ENCODE measurements at regions not wholly inside any gene's neighbourhood (a gene's known extent, or its start where the extent isn't known, plus 50 kb on each side); places are given as distances from the start of the nearest gene placed in this dataset.

DNA sequence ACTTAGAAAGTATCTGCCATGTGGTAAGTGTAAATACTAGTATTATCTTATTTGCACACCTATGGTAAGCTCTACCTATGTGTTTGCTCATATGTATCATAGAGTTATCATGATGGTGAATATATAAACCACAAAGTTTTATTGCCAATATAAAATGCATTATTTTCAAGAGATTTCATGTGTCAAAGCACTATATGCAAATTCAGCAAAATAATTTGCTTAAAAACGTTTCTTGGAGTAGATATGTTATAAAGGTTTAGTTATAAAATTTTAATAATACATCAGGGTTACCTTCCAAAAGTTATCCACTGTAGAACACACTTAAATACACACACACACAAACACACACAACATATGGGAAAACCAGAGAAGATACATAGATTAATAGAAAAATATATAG lies 1431.7 kb upstream of the C9orf72 start:
- H3K27ac ChIP-seq (replicated peaks in 1 of 4), result no peak overlapping the region
- H3K4me3 ChIP-seq, result no peak overlapping the region
- TF ChIP-seq POLR2AphosphoS5 (IDR thresholded peaks at IDR 0.05) (no peak), CTCF (IDR thresholded peaks at IDR 0.05) (no peak), POLR2A (IDR thresholded peaks at IDR 0.05; ENCODE audit: low read depth) (no peak), EP300 (IDR thresholded peaks at IDR 0.05) (no peak)
- no peaks in the 10 kb centered on the region for H3K36me3 ChIP-seq
- no peak for DNase-seq (ENCODE audit: extremely low spot score)
- H3K9me3 ChIP-seq, result no peaks in the 10 kb centered on the region
- 52% methylated on average over 1 of the region's 1 CpG for WGBS
- H3K27me3 ChIP-seq, result no peaks in the 10 kb centered on the region
- intact Hi-C loops (cut with DNase I), result no loop called here
- no peaks in the 10 kb centered on the region for H3K4me1 ChIP-seq

- no peak overlapping the region for H3K27ac ChIP-seq (replicated peaks in 1 of 4)
- H3K4me1 ChIP-seq, result no peaks in the 10 kb centered on the region
- H3K4me3 ChIP-seq, result no peak overlapping the region
- H3K9me3 ChIP-seq, result no peaks in the 10 kb centered on the region
- no peak for DNase-seq (ENCODE audit: extremely low spot score)
- 72% methylated on average over 4 of the region's 4 CpGs for WGBS
- intact Hi-C loops (cut with DNase I), result no loop called here
- H3K27me3 ChIP-seq, result no peaks in the 10 kb centered on the region
- TF ChIP-seq CTCF (IDR thresholded peaks at IDR 0.05) (no peak), EP300 (IDR thresholded peaks at IDR 0.05) (no peak), POLR2A (IDR thresholded peaks at IDR 0.05; ENCODE audit: low read depth) (no peak), POLR2AphosphoS5 (IDR thresholded peaks at IDR 0.05) (no peak)
- H3K36me3 ChIP-seq, result no peaks in the 10 kb centered on the region
Observed at GRCh38 chr9:29006628-29007027, 1433.3 kb upstream of the C9orf72 start.

DNA sequence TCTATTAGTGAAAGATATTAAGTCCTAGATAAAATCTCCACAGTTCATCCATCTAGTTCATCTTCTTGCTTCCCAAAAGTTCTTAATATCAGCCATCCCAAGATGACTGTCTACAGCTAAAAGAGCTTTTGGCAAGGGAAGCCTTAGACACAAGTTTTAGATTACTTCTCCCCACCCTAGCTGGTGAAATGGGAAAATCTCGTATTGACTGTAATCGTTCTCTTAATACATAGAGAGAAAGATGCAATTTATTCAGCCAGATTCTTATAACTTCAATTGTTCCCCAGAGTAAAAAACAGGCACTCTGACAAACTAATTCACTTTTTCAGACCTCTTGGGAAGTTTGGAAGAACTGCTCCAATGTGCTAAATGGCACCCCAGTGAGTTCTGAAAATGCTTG lies 1439.6 kb upstream of the C9orf72 start:
- Histone ChIP-seq H3K27ac (replicated peaks in 1 of 4) (no peak overlapping the region), H3K4me3 (no peak overlapping the region), H3K27me3 (no peaks in the 10 kb centered on the region), H3K9me3 (no peaks in the 10 kb centered on the region), H3K36me3 (no peaks in the 10 kb centered on the region), H3K4me1 (no peaks in the 10 kb centered on the region)
- DNase-seq (ENCODE audit: extremely low spot score), result no peak
- WGBS, result 88% methylated on average over 2 of the region's 2 CpGs
- intact Hi-C loops (cut with DNase I), result no loop called here
- TF ChIP-seq EP300 (IDR thresholded peaks at IDR 0.05), result no peak
- TF ChIP-seq POLR2AphosphoS5 (IDR thresholded peaks at IDR 0.05), result no peak
- TF ChIP-seq CTCF (IDR thresholded peaks at IDR 0.05), result no peak
- no peak for TF ChIP-seq POLR2A (IDR thresholded peaks at IDR 0.05; ENCODE audit: low read depth)

GRCh38 chr9:29021632-29022031 lies 1448.4 kb upstream of the C9orf72 start:
- no peaks in the 10 kb centered on the region for H3K36me3 ChIP-seq
- TF ChIP-seq EP300 (IDR thresholded peaks at IDR 0.05), result no peak
- no peak for TF ChIP-seq CTCF (IDR thresholded peaks at IDR 0.05)
- TF ChIP-seq POLR2AphosphoS5 (IDR thresholded peaks at IDR 0.05), result no peak
- no peak for TF ChIP-seq POLR2A (IDR thresholded peaks at IDR 0.05; ENCODE audit: low read depth)
- H3K27ac ChIP-seq (replicated peaks in 1 of 4), result no peak overlapping the region
- no peaks in the 10 kb centered on the region for H3K27me3 ChIP-seq
- no peak for DNase-seq (ENCODE audit: extremely low spot score)
- intact Hi-C loops (cut with DNase I), result no loop called here
- no peaks in the 10 kb centered on the region for H3K4me1 ChIP-seq
- no peak overlapping the region for H3K4me3 ChIP-seq
- H3K9me3 ChIP-seq, result no peaks in the 10 kb centered on the region

- no peak for DNase-seq (ENCODE audit: extremely low spot score)
- no peaks in the 10 kb centered on the region for H3K4me1 ChIP-seq
- no peak overlapping the region for H3K4me3 ChIP-seq
- H3K27ac ChIP-seq (replicated peaks in 1 of 4), result no peak overlapping the region
- no peaks in the 10 kb centered on the region for H3K27me3 ChIP-seq
- no peaks in the 10 kb centered on the region for H3K9me3 ChIP-seq
- intact Hi-C loops (cut with DNase I), result no loop called here
- no peak for TF ChIP-seq CTCF (IDR thresholded peaks at IDR 0.05)
- no peak for TF ChIP-seq EP300 (IDR thresholded peaks at IDR 0.05)
- TF ChIP-seq POLR2AphosphoS5 (IDR thresholded peaks at IDR 0.05), result no peak
- no peak for TF ChIP-seq POLR2A (IDR thresholded peaks at IDR 0.05; ENCODE audit: low read depth)
- H3K36me3 ChIP-seq, result no peaks in the 10 kb centered on the region
Observed at GRCh38 chr9:29038332-29038731, 1465.1 kb upstream of the C9orf72 start.

All from esophagus muscularis mucosa (tissue), 4 donors.